Panc1 (cell line): ENCODE measurements at regions not wholly inside any gene's neighbourhood (a gene's known extent, or its start where the extent isn't known, plus 50 kb on each side); places are given as distances from the start of the nearest gene placed in this dataset.

Experiments
- ATAC-seq: fragments of 200-7000 bp; cut with Tn5 transposase; 2 replicates; pipeline ENCODE4 v1.9.1; 2020; ENCODE audit warnings: mild to moderate bottlenecking, moderate library complexity
- BruUV-seq: library from RNA; stranded (reverse); fragments of 400-500 nt; replicated peaks from 2 replicates; lab custom pipeline; 2021; lab: Mats Ljungman, UMichigan
- CTCF ChIA-PET: fragments of 300-600 bp; sonication (Branson Sonifier 250); formaldehyde crosslinking; loops from one replicate; lab custom pipeline; 2022; ENCODE audit warnings: antibody characterized with exemption; lab: Charles Lee
- POLR2A ChIA-PET: fragments of 300-600 bp; sonication (Branson Sonifier 250); formaldehyde crosslinking; loops from one replicate; lab custom pipeline; 2022; ENCODE audit warnings: antibody characterized with exemption; lab: Charles Lee
- DNase-seq: peaks from one replicate; pipeline ENCODE4 v3.0.0-alpha.2; 2010; ENCODE audit warnings: low read depth, low spot score
- H3K27ac ChIP-seq: 2 replicates; pipeline ENCODE4 v1.5.1; 2011; ENCODE audit warnings: mild to moderate bottlenecking, low read length, inconsistent platforms
- H3K27me3 ChIP-seq: fragments of 200-500 bp; sonication (Bioruptor generic); 2 replicates; pipeline ENCODE4 v1.6.0; 2014; ENCODE audit warnings: low read length, inconsistent platforms; ENCODE audit not compliant: control insufficient read depth, insufficient read depth
- H3K36me3 ChIP-seq: fragments of 200-500 bp; sonication (Bioruptor generic); 2 replicates; pipeline ENCODE4 v1.5.1; 2014; ENCODE audit warnings: inconsistent platforms, mild to moderate bottlenecking, low read length, moderate library complexity; ENCODE audit not compliant: control insufficient read depth, insufficient read depth
- H3K4me1 ChIP-seq: 2 replicates; pipeline ENCODE4 v1.5.1; 2011; ENCODE audit warnings: inconsistent platforms, mild to moderate bottlenecking, low read length, moderate library complexity; ENCODE audit not compliant: control insufficient read depth, insufficient read depth
- H3K4me3 ChIP-seq, 2 experiments: 2 replicates each; pipeline ENCODE4 v1.5.1; 2011 to 2012; ENCODE audit warnings: low read depth in 2 of 2, low read length in 2 of 2, mild to moderate bottlenecking in 2 of 2, inconsistent platforms in 1 of 2, moderate library complexity in 1 of 2
- H3K9me3 ChIP-seq: fragments of 200-500 bp; sonication (Bioruptor generic); 2 replicates; pipeline ENCODE4 v1.5.1; 2014; ENCODE audit warnings: low read depth, mild to moderate bottlenecking, inconsistent platforms, low read length, moderate library complexity; ENCODE audit not compliant: control insufficient read depth, insufficient read depth
- CTCF ChIP-seq: fragments of 450-650 bp; IDR thresholded peaks from 2 replicates; pipeline ENCODE4 v1.5.1; 2017; ENCODE audit warnings: mild to moderate bottlenecking
- POLR2AphosphoS5 ChIP-seq: IDR thresholded peaks from 2 replicates; pipeline ENCODE4 v1.6.1; 2012; ENCODE audit warnings: mild to moderate bottlenecking, low read depth, low read length, moderate library complexity
- REST ChIP-seq, 2 experiments: IDR thresholded peaks; 2 replicates each; pipeline ENCODE4 v1.6.1; 2011 to 2012; ENCODE audit warnings: low read depth in 2 of 2, control low read depth in 1 of 2, low read length in 1 of 2, mild to moderate bottlenecking in 1 of 2, moderate library complexity in 1 of 2; ENCODE audit not compliant: insufficient read depth in 1 of 2
- SIN3A ChIP-seq: IDR thresholded peaks from 2 replicates; pipeline ENCODE4 v1.6.1; 2012; ENCODE audit warnings: low read depth, mild to moderate bottlenecking, low read length, moderate library complexity, borderline replicate concordance; ENCODE audit not compliant: insufficient read depth
- TCF7L2 ChIP-seq: IDR thresholded peaks from 2 replicates; pipeline ENCODE4 v1.6.1; 2011; ENCODE audit warnings: mild to moderate bottlenecking, low read depth, low read length, inconsistent platforms
- in situ Hi-C: cut with HindIII; loops from 2 replicates; pipeline ENCODE4 v1.10.0; 2016; ENCODE audit warnings: low sequenced_read_pairs, low pct_unique_long_range_greater_than_20kb
- intact Hi-C: fragments of 100-400 bp; cut with micrococcal nuclease; formaldehyde crosslinking; loops from one replicate; pipeline ENCODE4 v1.10.0; 2022; ENCODE audit not compliant: unreplicated experiment

- no peaks in the 10 kb centered on the region for H3K36me3 ChIP-seq
- POLR2A ChIA-PET, result no interaction called here
- ATAC-seq (no peak), DNase-seq (no peak)
- no peaks in the 10 kb centered on the region for H3K27me3 ChIP-seq
- TF ChIP-seq REST (IDR thresholded peaks at IDR 0.05; ENCODE audit: insufficient read depth in 1 of 2, low read depth in 2 of 2, low read length in 1 of 2), result no peak
- no peak for TF ChIP-seq TCF7L2
- TF ChIP-seq CTCF, result no peak
- no peak for TF ChIP-seq POLR2AphosphoS5
- no peak for TF ChIP-seq SIN3A
- CTCF ChIA-PET, result no interaction called here
- in situ Hi-C loops (no loop called here), intact Hi-C loops (no loop called here)
- H3K4me3 ChIP-seq, result no peak overlapping the region
- no peaks in the 10 kb centered on the region for H3K4me1 ChIP-seq
- peaks cover 3% of the 10 kb centered on the region; the same call in 1 of the 2 replicates for H3K9me3 ChIP-seq
- no peak overlapping the region; the same call in 1 of the 2 replicates for H3K27ac ChIP-seq
- BruUV-seq, result no TSS peak
Observed at GRCh38 chr5:124034963-124035362, 523.0 kb downstream of the CSNK1G3 start.

GRCh38 chr5:124034083-124034700 is 522.2 kb downstream of the CSNK1G3 start:
- Histone ChIP-seq H3K4me1 (no peaks in the 10 kb centered on the region), H3K27me3 (no peaks in the 10 kb centered on the region), H3K27ac (no peak overlapping the region), H3K4me3 (no peak overlapping the region), H3K9me3 (no peaks in the 10 kb centered on the region), H3K36me3 (no peaks in the 10 kb centered on the region)
- POLR2A ChIA-PET, result no interaction called here
- TF ChIP-seq TCF7L2 (no peak), POLR2AphosphoS5 (no peak), REST (IDR thresholded peaks at IDR 0.05; ENCODE audit: insufficient read depth in 1 of 2, low read depth in 2 of 2, low read length in 1 of 2) (no peak), CTCF (no peak)
- CTCF ChIA-PET, result no interaction called here
- intact Hi-C loops (no loop called here), in situ Hi-C loops (no loop called here)
- no peak for DNase-seq
- BruUV-seq, result no TSS peak
- ATAC-seq, result no peak
